Stomach (tissue), 8 donors: ENCODE measurements at regions not wholly inside any gene's neighbourhood (a gene's known extent, or its start where the extent isn't known, plus 50 kb on each side); places are given as distances from the start of the nearest gene placed in this dataset.

Experiments
- DNase-seq, 2 donors: peaks; one replicate each; pipeline versions ENCODE4 v3.0.0 to v3.0.0-alpha.2; 2013 to 2019
- H3K27ac ChIP-seq, 5 donors: fragments of 200-600 bp in 4 of 5; sonication (generic) in 4 of 5; one replicate each; pipeline ENCODE4 v1.5.1; 2013 to 2019; ENCODE audit warnings: mild to moderate bottlenecking in 1 of 5, moderate library complexity in 1 of 5
- H3K27me3 ChIP-seq, 3 donors: fragments of 200-600 bp; sonication (generic); one replicate each; pipeline ENCODE4 v1.5.1; 2017 to 2019; ENCODE audit warnings: mixed run types in 1 of 3
- H3K36me3 ChIP-seq, 4 donors: fragments of 200-600 bp; sonication (generic); 1 replicate in 3 of 4; 2 replicates in 1 of 4; pipeline ENCODE4 v1.5.1; 2016 to 2019
- H3K4me1 ChIP-seq, 4 donors: fragments of 200-600 bp; sonication (generic); one replicate each; pipeline ENCODE4 v1.5.1; 2016 to 2019
- H3K4me3 ChIP-seq, 4 donors: fragments of 200-600 bp; sonication (generic) in 3 of 4; one replicate each; pipeline ENCODE4 v1.5.1; 2016 to 2019; ENCODE audit warnings: mild to moderate bottlenecking in 1 of 4
- H3K9me3 ChIP-seq, 4 donors: fragments of 200-600 bp; sonication (generic); one replicate each; pipeline ENCODE4 v1.5.1; 2016 to 2019
- CTCF ChIP-seq, 7 experiments: fragments of 450-650 bp in 4 of 7; fragments of 200-600 bp in 3 of 7; sonication (generic) in 3 of 7; IDR thresholded peaks; one replicate each; pipeline ENCODE4 v1.5.1; 2016 to 2019; ENCODE audit warnings: antibody characterized with exemption in 7 of 7, control low read depth in 2 of 7, mild to moderate bottlenecking in 1 of 7
- EP300 ChIP-seq: sonication (generic); formaldehyde crosslinking; IDR thresholded peaks from one replicate; pipeline ENCODE4 v1.6.1; 2017; ENCODE audit warnings: antibody characterized with exemption
- POLR2A ChIP-seq, 4 donors: fragments of 450-650 bp; IDR thresholded peaks; one replicate each; pipeline ENCODE4 v1.6.1; 2016; ENCODE audit warnings: antibody characterized with exemption in 4 of 4, control low read depth in 2 of 4, mild to moderate bottlenecking in 1 of 4, moderate library complexity in 1 of 4
- POLR2AphosphoS5 ChIP-seq, 3 donors: sonication (generic); formaldehyde crosslinking; IDR thresholded peaks; one replicate each; pipeline ENCODE4 v1.6.1; 2016; ENCODE audit warnings: antibody characterized with exemption in 3 of 3
- WGBS, 5 donors: extraction: QIAGEN DNeasy Blood & Tissue Kit in 3 of 5; methylation state at CpG; one replicate each; pipeline versions ENCODE4 v1.1.5 to v1.1.7; 2013 to 2018; 5-methylcytosine and 5-hydroxymethylcytosine counted together
- intact Hi-C: fragments of 100-400 bp; cut with DNase I; formaldehyde crosslinking; loops from one replicate; pipeline ENCODE4 v1.15.1; 2023; ENCODE audit warnings: low total_unique reads
- donor health status: healthy with polysubstance abuse.
- donor health status: Bipolar disorder and iron deficiency.
- donor health status: healthy.

- H3K27ac ChIP-seq = no peak overlapping the region
- H3K9me3 ChIP-seq = no peaks in the 10 kb centered on the region
- TF ChIP-seq POLR2A (IDR thresholded peaks at IDR 0.05) (no peak), CTCF (IDR thresholded peaks at IDR 0.05) (no peak), POLR2AphosphoS5 (IDR thresholded peaks at IDR 0.05) (no peak), EP300 (no peak)
- WGBS, 5 donors = 72 to 88% (median 77%) methylated on average over 3 of the region's 3 CpGs
- no peaks in the 10 kb centered on the region for H3K4me1 ChIP-seq
- no peak for DNase-seq
- peaks cover 0 to 1% (median 0%) of the 10 kb centered on the region in 3 donors for H3K27me3 ChIP-seq
- no peak overlapping the region for H3K4me3 ChIP-seq
- H3K36me3 ChIP-seq = no peaks in the 10 kb centered on the region
- intact Hi-C loops = no loop called here
Measured at GRCh38 chr2:224312741-224313140, 89.2 kb downstream of the FAM124B start.

DNA sequence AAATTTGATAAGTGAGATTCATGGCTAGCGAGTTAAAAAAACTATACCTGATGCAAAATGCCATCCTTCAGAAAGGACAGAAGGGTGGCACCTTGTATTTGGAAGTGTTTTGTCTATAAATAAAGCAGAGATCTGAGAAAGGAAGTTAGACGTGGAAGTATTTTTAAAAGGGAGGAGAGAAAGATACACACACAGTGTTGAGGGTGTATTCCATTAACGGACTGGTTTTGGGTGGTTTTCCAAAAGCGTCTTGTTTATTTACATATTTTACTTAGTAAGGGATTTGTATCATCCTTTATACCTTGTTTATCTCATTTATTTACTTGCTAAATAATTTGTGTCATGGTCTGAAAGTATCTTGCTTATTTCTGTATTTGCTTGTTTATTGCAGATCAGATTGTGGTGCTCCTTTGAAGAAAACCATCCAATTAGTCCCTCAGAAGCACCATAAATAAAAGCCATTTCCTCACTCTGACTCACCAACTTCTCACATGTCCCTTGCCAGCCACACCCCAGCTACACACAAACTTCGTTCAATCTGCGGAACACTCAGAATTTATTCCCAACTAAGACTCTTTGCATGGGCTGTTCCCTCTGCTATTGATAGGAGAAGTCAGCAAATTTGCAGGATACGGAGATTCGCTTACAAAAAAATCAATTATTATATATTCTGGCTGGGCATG, 90.8 kb downstream of the FAM124B start:
- H3K4me1 ChIP-seq = no peaks in the 10 kb centered on the region
- DNase-seq = no peak
- TF ChIP-seq EP300 (no peak), POLR2A (IDR thresholded peaks at IDR 0.05) (no peak), CTCF (IDR thresholded peaks at IDR 0.05) (no peak), POLR2AphosphoS5 (IDR thresholded peaks at IDR 0.05) (no peak)
- no peaks in the 10 kb centered on the region for H3K9me3 ChIP-seq
- H3K36me3 ChIP-seq = no peaks in the 10 kb centered on the region
- H3K27me3 ChIP-seq = no peaks in the 10 kb centered on the region
- H3K27ac ChIP-seq = no peak overlapping the region
- intact Hi-C loops = no loop called here
- H3K4me3 ChIP-seq = no peak overlapping the region
- WGBS, 5 donors = 62 to 68% (median 64%) methylated on average over 8 of the region's 8 CpGs

- Histone ChIP-seq H3K36me3 (no peaks in the 10 kb centered on the region), H3K27me3 (no peaks in the 10 kb centered on the region), H3K4me3 (no peak overlapping the region), H3K27ac (no peak overlapping the region), H3K9me3 (no peaks in the 10 kb centered on the region), H3K4me1 (no peaks in the 10 kb centered on the region)
- intact Hi-C loops = no loop called here
- TF ChIP-seq EP300 (no peak), POLR2A (IDR thresholded peaks at IDR 0.05) (no peak), POLR2AphosphoS5 (IDR thresholded peaks at IDR 0.05) (no peak), CTCF (IDR thresholded peaks at IDR 0.05) (no peak)
- 71 to 91% (median 84%) methylated on average over 4 of the region's 4 CpGs for WGBS, 5 donors
- DNase-seq = no peak
Measured at GRCh38 chr2:224309176-224309575, 92.7 kb downstream of the FAM124B start.

GRCh38 chr2:224308272-224308911, 93.5 kb downstream of the FAM124B start:
- no peaks in the 10 kb centered on the region for H3K9me3 ChIP-seq
- WGBS, 5 donors = 15 to 33% (median 31%) methylated on average over 2 of the region's 2 CpGs
- no peak overlapping the region for H3K4me3 ChIP-seq
- H3K27ac ChIP-seq = no peak overlapping the region
- H3K4me1 ChIP-seq = no peaks in the 10 kb centered on the region
- TF ChIP-seq EP300 (no peak), CTCF (IDR thresholded peaks at IDR 0.05) (no peak), POLR2AphosphoS5 (IDR thresholded peaks at IDR 0.05) (no peak), POLR2A (IDR thresholded peaks at IDR 0.05) (no peak)
- peak in 1 of 2 donors; percentile 19 for DNase-seq
- H3K27me3 ChIP-seq = no peaks in the 10 kb centered on the region
- H3K36me3 ChIP-seq = no peaks in the 10 kb centered on the region
- intact Hi-C loops = no loop called here
